ENCODE measurements at regions not wholly inside any gene's neighbourhood (a gene's known extent, or its start where the extent isn't known, plus 50 kb on each side); places are given as distances from the start of the nearest gene placed in this dataset.

GRCh38 chr4:28351102-28351501 is 1490.5 kb downstream of the STIM2 start:
- TF ChIP-seq FOXM1 (IDR thresholded peaks at IDR 0.05; ENCODE audit: low read depth) (no peak), MXI1 (IDR thresholded peaks at IDR 0.05; ENCODE audit: low read depth, low read length) (no peak), CTCF (IDR thresholded peaks at IDR 0.05) (no peak), USF2 (IDR thresholded peaks at IDR 0.05; ENCODE audit: borderline replicate concordance, low read depth, low read length) (no peak)

Measured in SK-N-SH (cell line).